ENCODE measurements at regions not wholly inside any gene's neighbourhood (a gene's known extent, or its start where the extent isn't known, plus 50 kb on each side); places are given as distances from the start of the nearest gene placed in this dataset.
"Not testable (repeated sequence)": the region's sequence is repeated elsewhere in the genome, so short reads cannot be mapped to it uniquely, and the experiment has no call there.

DNA sequence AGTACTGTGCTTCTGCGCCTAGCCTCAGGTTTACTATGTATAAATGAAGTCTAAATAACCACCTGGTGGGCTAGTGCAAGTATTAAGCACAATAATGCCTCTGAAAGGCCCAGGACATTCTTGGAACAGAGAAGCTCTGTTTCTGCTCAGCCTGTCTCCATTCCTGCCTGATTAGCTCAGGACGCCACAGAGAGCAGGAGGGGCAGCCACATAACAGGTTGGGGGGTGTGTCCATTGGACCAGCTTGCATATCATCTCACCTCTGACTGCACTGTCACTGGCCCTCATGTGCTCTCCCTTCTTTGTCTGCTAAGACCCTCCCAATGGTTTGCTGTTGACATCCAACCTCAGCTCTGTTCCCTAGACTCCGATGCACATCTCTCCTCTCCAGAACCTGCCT, 52.8 kb upstream of the IKZF1 start:
- no peak for DNase-seq

GRCh38 chr7:50246551-50246950, 58.0 kb upstream of the IKZF1 start:
- DNase-seq: no peak

- DNase-seq: not testable (repeated sequence)
These were observed 62.4 kb upstream of the IKZF1 start for GRCh38 chr7:50242111-50242510.

DNA sequence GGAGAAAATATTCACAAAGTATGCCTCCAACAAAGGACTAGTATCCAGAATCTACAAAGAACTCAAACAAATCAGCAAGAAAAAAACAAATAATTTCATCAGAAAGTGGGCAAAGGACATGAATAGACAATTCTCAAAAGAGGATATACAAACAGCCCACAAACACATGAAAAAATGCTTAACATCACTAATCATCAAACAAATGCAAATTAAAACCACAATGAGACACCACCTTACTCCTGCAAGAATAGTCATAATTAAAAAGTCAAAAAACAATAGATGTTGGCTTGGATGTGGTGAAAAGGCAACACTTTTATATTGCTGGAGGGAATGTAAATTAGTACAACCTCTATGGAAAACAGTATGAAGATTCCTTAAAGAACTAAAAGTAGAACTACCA, 63.8 kb upstream of the IKZF1 start:
- not testable (repeated sequence) for DNase-seq

- DNase-seq: no peak
These were observed 74.6 kb upstream of the IKZF1 start for GRCh38 chr7:50229964-50230363.

GRCh38 chr7:50228148-50228547, 76.4 kb upstream of the IKZF1 start:
- DNase-seq: no peak

DNA sequence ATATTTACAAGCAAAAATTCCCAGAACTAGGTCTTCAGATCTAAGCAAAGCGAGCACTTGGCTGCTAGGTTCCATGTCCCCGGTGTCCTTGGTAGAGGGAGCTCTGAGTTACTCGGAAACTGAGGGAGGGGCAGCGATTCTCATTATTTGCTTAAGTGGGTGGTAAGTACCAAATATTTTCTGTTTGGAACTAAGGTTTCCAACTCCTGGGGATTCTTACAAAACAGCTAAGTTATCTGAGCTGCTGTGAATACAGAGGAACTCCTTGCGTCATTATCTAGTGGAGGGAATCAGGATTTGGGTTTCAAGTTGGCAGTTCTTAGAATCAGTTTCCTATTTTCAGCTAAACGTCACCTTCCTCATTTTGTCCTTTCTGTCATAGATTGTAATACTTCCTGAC, 76.8 kb upstream of the IKZF1 start:
- DNase-seq: no peak

DNA sequence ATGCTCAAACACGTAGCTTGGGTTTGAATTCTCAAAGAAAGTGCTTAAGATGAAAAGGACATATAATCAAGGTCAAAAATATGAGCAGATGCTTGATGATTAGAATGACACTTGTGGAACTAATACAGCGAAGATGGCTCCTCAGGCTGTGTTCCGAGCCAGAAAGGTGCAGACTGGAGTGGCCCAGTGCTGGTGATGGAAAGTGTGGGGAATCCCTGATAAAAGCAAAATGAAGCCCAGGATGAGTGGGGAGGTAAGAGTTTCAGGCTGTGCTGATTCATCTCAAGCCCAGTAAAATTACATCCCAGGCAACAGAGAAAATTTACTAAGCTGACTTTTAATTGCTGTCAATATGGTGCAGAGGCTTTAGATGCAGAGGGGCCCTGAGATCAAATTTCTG, 77.8 kb upstream of the IKZF1 start:
- peak; percentile 58 for DNase-seq

- no peak for DNase-seq
These were observed 78.4 kb upstream of the IKZF1 start for GRCh38 chr7:50226145-50226544.

DNA sequence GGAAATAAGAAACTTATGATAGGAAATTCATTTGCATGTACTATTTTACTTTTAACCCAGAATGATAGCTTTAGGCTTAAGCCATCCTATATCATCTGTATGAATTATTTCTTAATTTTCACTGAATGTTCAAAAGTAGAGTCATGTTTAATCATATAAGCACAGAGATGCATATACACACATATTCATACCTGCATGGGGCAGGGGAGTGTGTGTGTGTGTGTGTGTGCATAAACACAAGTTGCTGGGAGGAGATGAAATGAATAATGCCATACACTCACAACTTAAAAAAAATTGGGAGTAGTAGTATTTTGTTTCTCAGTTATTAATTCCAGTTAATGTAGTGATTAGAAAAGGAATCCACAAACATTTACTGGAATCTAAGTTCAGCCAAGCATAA, 83.1 kb upstream of the IKZF1 start:
- DNase-seq: no peak

GRCh38 chr7:50221028-50221427, 83.5 kb upstream of the IKZF1 start:
- DNase-seq: no peak

DNA sequence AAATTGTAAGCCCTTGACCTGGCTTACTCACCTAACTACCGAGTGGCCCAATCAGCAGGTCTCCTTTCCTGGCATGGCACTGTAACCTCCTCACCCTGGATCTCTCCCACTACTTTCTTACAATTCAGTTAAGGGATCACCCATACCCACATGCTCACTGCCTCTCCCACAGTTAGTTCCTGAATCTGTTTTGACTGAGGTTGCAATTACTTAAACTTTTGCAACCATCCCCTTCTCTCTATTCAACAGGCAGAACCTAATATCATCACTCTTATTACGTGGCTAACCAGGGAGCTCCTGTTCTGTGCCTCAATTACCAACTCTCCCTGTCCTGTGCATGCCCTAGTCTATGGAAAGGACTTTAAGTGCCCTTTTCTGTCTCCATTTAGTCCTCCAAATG, 84.2 kb upstream of the IKZF1 start:
- no peak for DNase-seq

DNA sequence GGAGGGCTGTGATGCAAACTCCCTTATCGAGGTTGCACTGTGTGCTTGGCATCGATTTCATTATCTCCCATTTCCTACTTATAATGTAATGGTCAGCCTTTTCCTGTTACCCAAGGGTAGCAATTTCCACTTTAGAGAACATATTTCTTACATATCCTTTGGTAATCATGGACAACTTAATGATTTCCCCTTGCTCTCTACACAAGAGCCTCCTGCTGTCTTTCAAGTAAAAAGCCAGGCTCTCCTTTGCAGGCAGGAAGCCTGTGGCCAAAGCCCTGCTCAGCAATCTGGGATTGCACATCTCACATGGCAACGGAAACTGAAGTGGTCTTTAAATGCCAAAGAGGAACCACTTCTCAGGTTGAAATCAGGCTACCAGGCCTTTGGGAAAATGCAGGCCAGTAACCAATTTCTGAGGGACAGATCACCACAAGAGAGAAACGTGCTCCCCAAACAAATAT, 86.7 kb upstream of the IKZF1 start:
- no peak for DNase-seq

GRCh38 chr7:50217401-50217800, 87.1 kb upstream of the IKZF1 start:
- no peak for DNase-seq

DNA sequence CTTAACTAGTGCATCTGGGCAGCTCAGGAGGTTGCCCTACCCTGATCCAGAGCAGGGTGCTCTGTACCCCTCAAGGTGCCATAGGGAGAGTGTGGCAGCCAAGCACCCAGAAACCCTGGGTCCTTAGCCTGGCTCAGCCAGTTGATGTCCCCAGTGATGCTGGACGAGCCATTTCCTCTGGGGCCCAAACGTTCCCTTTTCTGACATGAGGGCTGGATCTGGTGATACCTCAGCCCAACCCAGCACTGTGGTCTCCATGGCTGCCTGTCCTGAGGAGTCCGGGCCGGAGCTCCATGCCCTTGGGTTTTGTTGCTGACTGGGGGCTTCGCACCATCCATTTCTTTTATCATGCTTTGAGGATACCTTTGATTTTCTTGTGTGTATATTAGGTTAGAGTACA, 87.9 kb upstream of the IKZF1 start:
- no peak for DNase-seq

- no peak for DNase-seq
These were observed 89.7 kb upstream of the IKZF1 start for GRCh38 chr7:50214771-50215170.

GRCh38 chr7:50214126-50214670, 90.3 kb upstream of the IKZF1 start:
- DNase-seq: no peak

- no peak for DNase-seq
These were observed 90.9 kb upstream of the IKZF1 start for GRCh38 chr7:50213622-50214017.

DNA sequence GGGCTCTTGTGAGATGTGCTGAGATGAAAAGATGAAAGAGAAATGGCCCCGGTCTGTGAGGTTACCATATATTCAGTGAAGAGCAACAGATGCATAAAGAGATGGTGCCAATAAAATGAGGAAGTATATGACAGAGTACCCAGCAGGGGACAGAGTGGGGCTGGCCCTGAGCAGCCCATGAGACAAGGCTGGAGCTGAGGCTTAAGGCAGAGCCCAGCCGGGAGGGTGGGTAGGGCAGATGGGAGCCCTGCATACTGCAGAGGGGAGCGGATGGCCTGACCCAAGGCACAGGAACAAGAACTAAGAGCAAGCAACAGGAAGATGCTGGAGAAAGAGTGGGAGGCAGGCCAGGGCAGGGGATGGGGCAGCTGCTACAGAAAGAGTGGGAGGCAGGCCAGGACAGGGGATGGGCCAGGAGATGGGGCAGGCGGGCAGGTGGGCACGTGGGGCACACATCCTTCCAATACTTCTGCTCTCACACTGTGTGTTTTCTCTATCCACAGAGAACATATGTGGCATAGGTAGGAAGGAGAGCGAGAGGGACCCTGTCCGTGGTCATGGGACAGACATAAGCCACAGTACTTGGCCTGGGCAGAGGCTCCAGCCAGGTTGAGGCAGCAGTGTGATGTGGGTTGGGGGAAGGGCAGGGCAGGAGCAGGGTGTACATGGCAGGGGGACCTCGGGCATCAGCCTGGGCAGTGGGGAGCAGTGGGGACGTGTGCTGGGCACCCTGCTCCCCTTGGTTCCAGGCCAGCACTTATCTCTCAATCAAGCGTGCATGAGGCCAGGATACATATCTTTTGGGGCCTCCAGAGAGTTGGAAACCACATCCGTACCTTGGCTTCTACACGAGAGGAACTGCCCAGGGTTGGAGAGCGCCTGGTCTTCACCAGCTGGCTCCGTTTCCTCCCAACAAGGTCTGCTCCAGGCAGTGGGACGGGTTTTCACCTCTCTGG, 91.6 kb upstream of the IKZF1 start:
- DNase-seq: no peak

- no peak for DNase-seq
These were observed 92.5 kb upstream of the IKZF1 start for GRCh38 chr7:50212016-50212325.

GRCh38 chr7:50211130-50212015, 93.1 kb upstream of the IKZF1 start:
- DNase-seq: no peak

- no peak for DNase-seq
These were observed 93.8 kb upstream of the IKZF1 start for GRCh38 chr7:50210706-50211115.

- peak; percentile 68 for DNase-seq
These were observed 94.9 kb upstream of the IKZF1 start for GRCh38 chr7:50209461-50210135.
